GM12875 (cell line): ENCODE measurements at regions not wholly inside any gene's neighbourhood (a gene's known extent, or its start where the extent isn't known, plus 50 kb on each side); places are given as distances from the start of the nearest gene placed in this dataset.

Source experiments
- H3K4me3 ChIP-seq: one replicate; pipeline ENCODE4 v1.5.1; 2011; ENCODE audit warnings: low read depth, low read length, control low read depth
- TF ChIP-seq, protein P1 (sequence below): IDR thresholded peaks from 2 replicates; pipeline ENCODE4 v1.5.1; 2011; ENCODE audit warnings: low read depth, mild to moderate bottlenecking, control low read depth, inconsistent platforms, low read length, moderate library complexity, borderline replicate concordance; ENCODE audit not compliant: insufficient read depth

DNA sequence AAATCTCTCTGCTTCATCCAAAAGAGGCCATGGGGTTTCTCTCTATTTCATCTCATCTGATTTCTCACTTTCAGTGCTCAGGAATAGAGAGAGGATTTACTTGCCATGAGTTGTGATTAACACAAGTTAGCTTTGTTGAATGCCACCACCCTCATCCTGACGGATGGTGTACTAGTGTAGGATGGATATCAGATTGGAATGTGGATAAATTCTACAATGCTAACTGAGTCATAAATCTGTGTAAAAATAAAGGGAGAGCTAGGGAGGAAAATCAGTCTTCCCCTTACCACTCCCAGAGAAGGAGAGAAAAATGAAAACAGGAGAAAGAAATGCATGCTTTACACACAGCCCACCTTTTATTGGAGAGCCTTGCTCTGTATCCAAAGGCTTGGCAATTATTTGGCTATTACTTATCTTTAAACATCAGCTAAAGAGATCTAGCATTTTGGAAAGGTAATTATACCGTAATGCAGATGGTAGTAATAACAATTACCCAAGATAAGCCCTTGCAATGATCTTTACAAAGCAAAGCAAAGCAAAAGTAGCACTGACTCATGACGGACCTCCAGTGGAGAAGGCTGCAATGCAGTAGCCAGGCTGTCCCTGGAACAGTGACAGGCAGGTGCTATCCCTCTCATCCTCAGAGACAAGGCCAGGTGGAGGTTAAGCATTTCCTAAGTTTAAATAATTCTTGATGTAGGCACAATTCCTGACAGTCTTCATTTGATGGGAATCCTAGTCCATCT is 306.3 kb upstream of the PPARGC1A start:
- H3K4me3 ChIP-seq = no peak overlapping the region
- TF ChIP-seq, protein P1, sequence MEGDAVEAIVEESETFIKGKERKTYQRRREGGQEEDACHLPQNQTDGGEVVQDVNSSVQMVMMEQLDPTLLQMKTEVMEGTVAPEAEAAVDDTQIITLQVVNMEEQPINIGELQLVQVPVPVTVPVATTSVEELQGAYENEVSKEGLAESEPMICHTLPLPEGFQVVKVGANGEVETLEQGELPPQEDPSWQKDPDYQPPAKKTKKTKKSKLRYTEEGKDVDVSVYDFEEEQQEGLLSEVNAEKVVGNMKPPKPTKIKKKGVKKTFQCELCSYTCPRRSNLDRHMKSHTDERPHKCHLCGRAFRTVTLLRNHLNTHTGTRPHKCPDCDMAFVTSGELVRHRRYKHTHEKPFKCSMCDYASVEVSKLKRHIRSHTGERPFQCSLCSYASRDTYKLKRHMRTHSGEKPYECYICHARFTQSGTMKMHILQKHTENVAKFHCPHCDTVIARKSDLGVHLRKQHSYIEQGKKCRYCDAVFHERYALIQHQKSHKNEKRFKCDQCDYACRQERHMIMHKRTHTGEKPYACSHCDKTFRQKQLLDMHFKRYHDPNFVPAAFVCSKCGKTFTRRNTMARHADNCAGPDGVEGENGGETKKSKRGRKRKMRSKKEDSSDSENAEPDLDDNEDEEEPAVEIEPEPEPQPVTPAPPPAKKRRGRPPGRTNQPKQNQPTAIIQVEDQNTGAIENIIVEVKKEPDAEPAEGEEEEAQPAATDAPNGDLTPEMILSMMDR = no peak

DNA sequence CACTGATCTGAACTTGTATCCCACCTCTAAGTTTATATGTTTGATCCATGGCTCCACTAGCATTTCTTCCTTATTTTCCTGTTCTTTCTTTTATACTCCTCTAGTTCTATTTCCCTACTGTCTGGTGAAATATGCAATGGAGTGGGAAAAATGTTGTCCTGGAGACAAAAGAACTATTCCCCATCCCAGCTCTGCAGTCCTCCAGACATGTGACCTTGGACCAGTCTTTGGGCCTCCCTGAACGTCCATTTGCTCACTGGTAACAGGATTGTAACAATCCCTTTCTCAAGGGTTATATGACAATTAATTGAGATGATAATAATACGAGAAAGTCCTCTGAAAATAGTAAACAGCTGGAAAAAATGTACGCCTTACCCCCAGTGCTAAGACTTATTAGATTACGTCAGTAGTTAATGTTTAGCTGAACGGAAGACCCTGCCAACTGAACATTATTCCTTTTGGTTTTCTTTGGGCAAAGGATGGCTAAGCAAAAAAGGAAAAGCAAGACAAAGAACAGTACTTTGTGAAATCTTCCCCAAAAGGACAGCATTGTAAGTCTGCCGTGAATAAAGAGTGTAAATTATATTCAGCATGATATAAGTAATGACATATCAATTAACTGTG is 302.3 kb upstream of the PPARGC1A start:
- TF ChIP-seq, protein P1 = no peak
- no peak overlapping the region for H3K4me3 ChIP-seq

DNA sequence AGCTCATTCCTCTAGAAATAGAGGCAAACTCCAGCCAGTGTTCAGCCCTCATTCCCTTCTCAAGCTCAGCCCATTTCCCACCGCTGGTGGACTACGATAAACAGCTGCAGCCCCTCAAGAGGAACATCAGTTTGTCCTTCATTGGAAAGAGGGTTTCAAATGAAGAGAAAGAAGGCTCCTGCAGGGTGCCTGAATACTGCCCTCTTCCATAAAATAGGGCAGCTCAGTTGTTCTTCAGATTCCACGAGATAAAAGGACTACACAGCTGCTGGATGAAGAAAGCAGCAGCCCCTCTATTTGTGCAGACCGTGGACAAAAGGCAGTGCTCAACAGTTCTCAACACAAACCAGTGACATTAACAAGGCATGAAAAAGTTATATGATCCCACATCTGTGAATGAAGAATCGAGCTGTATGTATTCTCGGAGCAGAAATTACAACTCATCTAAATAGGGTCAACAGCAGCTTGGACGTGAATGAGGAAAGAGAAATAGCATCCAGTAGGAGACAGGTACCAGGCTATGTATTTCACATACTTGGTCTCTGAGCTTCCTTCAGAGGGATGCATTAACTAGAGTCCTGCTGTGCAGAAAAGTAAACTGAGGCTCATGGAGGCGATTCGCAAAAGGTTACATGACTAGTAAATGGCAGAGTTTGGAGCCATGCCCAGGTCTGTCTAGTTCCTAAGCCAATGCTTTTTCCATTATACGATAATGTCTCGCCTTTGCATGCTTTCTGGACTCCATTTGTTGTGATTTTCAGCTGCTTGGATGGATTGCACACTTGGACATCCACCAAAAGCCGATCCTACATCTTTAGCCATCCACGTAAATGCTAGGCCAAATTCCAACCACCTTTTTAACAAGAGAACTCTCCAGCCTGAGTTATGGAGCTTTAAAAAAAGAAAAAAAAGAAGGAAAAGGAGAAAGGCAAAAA is 301.2 kb upstream of the PPARGC1A start:
- H3K4me3 ChIP-seq = no peak overlapping the region
- TF ChIP-seq, protein P1 = no peak

DNA sequence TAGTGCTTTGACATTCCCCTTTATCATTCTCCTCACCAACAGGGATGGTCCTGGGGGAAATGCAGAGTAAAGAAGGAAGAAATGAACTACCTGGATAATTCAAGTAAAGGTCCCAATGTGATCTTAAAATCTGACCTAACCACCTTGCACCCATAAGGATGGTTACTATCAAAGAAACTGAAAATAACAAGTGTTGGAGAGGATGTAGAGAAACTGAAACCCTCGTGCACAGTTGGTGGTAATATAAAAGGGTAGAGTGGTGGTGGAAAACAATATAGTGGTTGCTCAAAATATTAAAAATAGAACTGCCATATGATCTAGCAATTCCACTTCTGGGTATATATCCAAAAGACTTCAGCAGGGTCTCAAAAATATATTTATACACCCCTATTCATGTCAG is 298.6 kb upstream of the PPARGC1A start:
- TF ChIP-seq, protein P1 = no peak
- no peak overlapping the region for H3K4me3 ChIP-seq

DNA sequence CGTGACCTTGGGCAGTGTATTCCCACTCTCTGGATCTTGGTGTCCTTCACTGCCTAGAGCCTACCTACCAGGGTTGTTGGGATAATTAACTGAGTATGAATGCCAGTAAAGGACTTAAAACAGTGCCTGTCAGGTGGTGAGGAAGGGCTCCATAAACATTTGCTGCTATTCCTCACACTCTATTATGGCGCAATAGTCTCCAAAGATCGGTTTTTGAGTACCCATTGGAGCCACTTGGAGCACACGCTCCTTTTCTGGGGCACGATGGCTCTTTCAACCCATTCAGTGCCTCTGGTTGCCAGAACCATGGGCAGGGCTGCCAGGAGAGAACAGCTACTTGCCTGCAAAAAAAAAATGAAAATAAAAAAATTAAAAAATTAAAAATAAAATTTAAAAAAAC is 296.6 kb upstream of the PPARGC1A start:
- no peak overlapping the region for H3K4me3 ChIP-seq

DNA sequence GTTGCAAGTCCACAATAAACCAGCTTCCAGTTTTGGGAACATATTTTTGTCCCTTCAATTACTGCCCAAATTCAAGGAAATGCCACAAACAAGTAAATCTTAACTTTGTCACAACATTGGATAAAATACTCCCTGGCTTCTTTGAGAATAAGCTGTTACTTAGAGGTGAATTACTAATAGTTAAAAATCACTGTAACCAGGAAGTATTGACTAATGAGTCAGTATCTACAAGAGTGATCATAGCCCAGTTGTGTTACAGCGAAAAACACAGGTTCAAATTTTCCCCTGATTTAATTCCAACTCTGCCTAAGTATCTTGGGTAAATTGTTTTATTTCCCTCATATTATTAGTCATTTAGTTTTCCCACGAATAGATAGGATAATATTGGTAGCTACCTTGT is 291.2 kb upstream of the PPARGC1A start:
- no peak overlapping the region for H3K4me3 ChIP-seq
- TF ChIP-seq, protein P1 = no peak

More for the DNA sequence above, 296.6 kb upstream of the PPARGC1A start:
- TF ChIP-seq, protein P1 = no peak
